ENCODE measurements at regions not wholly inside any gene's neighbourhood (a gene's known extent, or its start where the extent isn't known, plus 50 kb on each side); places are given as distances from the start of the nearest gene placed in this dataset.

- Mint-ChIP-seq H3K36me3 (ENCODE audit: low read depth) (no peaks in the 10 kb centered on the region), H3K27ac (no peak overlapping the region), H3K4me1 (peaks cover 14% of the 10 kb centered on the region), H3K27me3 (ENCODE audit: insufficient read depth, low read depth, poor library complexity) (peaks cover 2% of the 10 kb centered on the region), H3K9me3 (no peaks in the 10 kb centered on the region), H3K4me3 (no peak overlapping the region)
- H3K27me3 ChIP-seq (ENCODE audit: insufficient read depth): no peaks in the 10 kb centered on the region
- no peaks in the 10 kb centered on the region for H4K20me1 ChIP-seq (replicated peaks; ENCODE audit: insufficient read depth)
- DNase-seq (ENCODE audit: low spot score) (no peak), ATAC-seq (no peak)
- no peak overlapping the region for H3K4me2 ChIP-seq
- no peak overlapping the region for H3K4me3 ChIP-seq
- no peak overlapping the region for H3K27ac ChIP-seq (ENCODE audit: low read depth)
- H3K4me1 ChIP-seq (ENCODE audit: insufficient read depth): no peaks in the 10 kb centered on the region
- H3K79me2 ChIP-seq (replicated peaks; ENCODE audit: insufficient read depth): no peaks in the 10 kb centered on the region
- no peaks in the 10 kb centered on the region for H3F3A ChIP-seq (replicated peaks; ENCODE audit: low read depth)
- no peak overlapping the region for H2AFZ ChIP-seq
- TF ChIP-seq NANOG (IDR thresholded peaks at IDR 0.05; ENCODE audit: borderline replicate concordance) (no peak), ETS1 (IDR thresholded peaks at IDR 0.05) (no peak), EZH2 (IDR thresholded peaks at IDR 0.05; ENCODE audit: low read depth, unreplicated experiment) (no peak), JUNB (IDR thresholded peaks at IDR 0.05; ENCODE audit: unreplicated experiment) (no peak), CREB1 (CRISPR knock-in tag; IDR thresholded peaks at IDR 0.05; ENCODE audit: low read depth) (no peak), REST (IDR thresholded peaks at IDR 0.05; ENCODE audit: unreplicated experiment) (no peak), CTCF (conservative IDR thresholded peaks at IDR 0.05; ENCODE audit: low read depth in 2 of 2) (no peak), POLR2AphosphoS5 (IDR thresholded peaks at IDR 0.05; ENCODE audit: low read depth) (no peak), ZNF114 (CRISPR knock-in tag; IDR thresholded peaks at IDR 0.05) (no peak)
- no peaks in the 10 kb centered on the region for H3K36me3 ChIP-seq (ENCODE audit: insufficient read depth)
- H3K9me2 ChIP-seq (ENCODE audit: insufficient read depth): no peaks in the 10 kb centered on the region
Measured at GRCh38 chr10:132117636-132118190, 52.0 kb downstream of the JAKMIP3 start.

GRCh38 chr10:132118366-132118765, 52.6 kb downstream of the JAKMIP3 start:
- Mint-ChIP-seq H3K27ac (no peak overlapping the region), H3K4me3 (no peak overlapping the region), H3K27me3 (ENCODE audit: insufficient read depth, low read depth, poor library complexity) (peaks cover 2% of the 10 kb centered on the region), H3K36me3 (ENCODE audit: low read depth) (no peaks in the 10 kb centered on the region), H3K9me3 (no peaks in the 10 kb centered on the region), H3K4me1 (peaks cover 14% of the 10 kb centered on the region)
- Histone ChIP-seq H3K36me3 (ENCODE audit: insufficient read depth) (no peaks in the 10 kb centered on the region), H3K4me2 (no peak overlapping the region), H3K27ac (ENCODE audit: low read depth) (no peak overlapping the region), H2AFZ (no peak overlapping the region), H3K9me2 (ENCODE audit: insufficient read depth) (no peaks in the 10 kb centered on the region), H3K79me2 (replicated peaks; ENCODE audit: insufficient read depth) (no peaks in the 10 kb centered on the region), H4K20me1 (replicated peaks; ENCODE audit: insufficient read depth) (no peaks in the 10 kb centered on the region), H3K4me1 (ENCODE audit: insufficient read depth) (no peaks in the 10 kb centered on the region), H3F3A (replicated peaks; ENCODE audit: low read depth) (no peaks in the 10 kb centered on the region), H3K27me3 (ENCODE audit: insufficient read depth) (no peaks in the 10 kb centered on the region), H3K4me3 (no peak overlapping the region)
- no peak for DNase-seq (ENCODE audit: low spot score)
- ATAC-seq: no peak
- TF ChIP-seq POLR2AphosphoS5 (IDR thresholded peaks at IDR 0.05; ENCODE audit: low read depth) (no peak), EZH2phosphoT487 (IDR thresholded peaks at IDR 0.05; ENCODE audit: unreplicated experiment) (no peak), STAT1 (IDR thresholded peaks at IDR 0.05; ENCODE audit: unreplicated experiment) (no peak), NANOG (IDR thresholded peaks at IDR 0.05; ENCODE audit: borderline replicate concordance) (no peak), JUNB (IDR thresholded peaks at IDR 0.05; ENCODE audit: unreplicated experiment) (no peak), ZNF114 (CRISPR knock-in tag; IDR thresholded peaks at IDR 0.05) (no peak), ETS1 (IDR thresholded peaks at IDR 0.05) (no peak), CREB1 (CRISPR knock-in tag; IDR thresholded peaks at IDR 0.05; ENCODE audit: low read depth) (no peak), ZNF331 (CRISPR knock-in tag; IDR thresholded peaks at IDR 0.05; ENCODE audit: low read depth) (no peak), CTCF (conservative IDR thresholded peaks at IDR 0.05; ENCODE audit: low read depth in 2 of 2) (no peak)
